Liver (tissue), 7 donors: ENCODE measurements at regions not wholly inside any gene's neighbourhood (a gene's known extent, or its start where the extent isn't known, plus 50 kb on each side); places are given as distances from the start of the nearest gene placed in this dataset.

Experiments
- DNase-seq: peaks from one replicate; pipeline ENCODE4 v3.0.0-alpha.2; 2017; ENCODE audit warnings: low spot score
- H3K27ac ChIP-seq, 2 donors: one replicate each; pipeline ENCODE4 v1.7.0; 2013; ENCODE audit warnings: inconsistent platforms in 2 of 2, low read length in 2 of 2, control low read depth in 1 of 2, low read depth in 1 of 2, mild to moderate bottlenecking in 1 of 2
- H3K27me3 ChIP-seq, 4 donors: one replicate each; pipeline versions ENCODE4 v1.6.1 to v1.7.0; 2013; ENCODE audit warnings: low read length in 3 of 4, inconsistent platforms in 1 of 4, mild to moderate bottlenecking in 1 of 4, moderate library complexity in 1 of 4; ENCODE audit not compliant: control insufficient read depth in 4 of 4, insufficient read depth in 4 of 4
- H3K36me3 ChIP-seq, 4 donors: one replicate each; pipeline versions ENCODE4 v1.6.1 to v1.7.0; 2013; ENCODE audit warnings: low read length in 3 of 4, mild to moderate bottlenecking in 3 of 4, low read depth in 1 of 4, moderate library complexity in 1 of 4; ENCODE audit not compliant: control insufficient read depth in 4 of 4, insufficient read depth in 3 of 4
- H3K4me1 ChIP-seq, 4 donors: one replicate each; pipeline versions ENCODE4 v1.6.1 to v1.7.0; 2013; ENCODE audit warnings: low read length in 3 of 4, mild to moderate bottlenecking in 3 of 4, moderate library complexity in 1 of 4; ENCODE audit not compliant: control insufficient read depth in 4 of 4, insufficient read depth in 4 of 4
- H3K4me3 ChIP-seq, 3 donors: one replicate each; pipeline versions ENCODE4 v1.6.1 to v1.7.0; 2013; ENCODE audit warnings: low read length in 3 of 3, control low read depth in 1 of 3, low read depth in 1 of 3, mild to moderate bottlenecking in 1 of 3
- H3K9ac ChIP-seq, 2 donors: one replicate each; pipeline ENCODE4 v1.7.0; 2013; ENCODE audit warnings: low read length in 2 of 2, mild to moderate bottlenecking in 2 of 2, moderate library complexity in 2 of 2, control low read depth in 1 of 2, low read depth in 1 of 2
- H3K9me3 ChIP-seq, 4 donors: one replicate each; pipeline versions ENCODE4 v1.6.1 to v1.7.0; 2013; ENCODE audit warnings: low read length in 3 of 4; ENCODE audit not compliant: control insufficient read depth in 4 of 4
- FOXA1 ChIP-seq: IDR thresholded peaks from 2 replicates; pipeline ENCODE4 v1.6.1; 2016; ENCODE audit warnings: antibody characterized with exemption
- FOXA2 ChIP-seq: IDR thresholded peaks from 2 replicates; pipeline ENCODE4 v1.6.1; 2016; ENCODE audit warnings: antibody characterized with exemption
- GABPA ChIP-seq, 2 donors: IDR thresholded peaks in 1 of 2; conservative IDR thresholded peaks in 1 of 2; 2 replicates each; pipeline ENCODE4 v1.6.1; 2016; ENCODE audit warnings: antibody characterized with exemption in 2 of 2, mild to moderate bottlenecking in 1 of 2, moderate library complexity in 1 of 2
- HNF4G ChIP-seq: IDR thresholded peaks from 2 replicates; pipeline ENCODE4 v1.6.1; 2016; ENCODE audit warnings: antibody characterized with exemption
- MAX ChIP-seq: IDR thresholded peaks from 2 replicates; pipeline ENCODE4 v1.6.1; 2016; ENCODE audit warnings: antibody characterized with exemption
- NR2F2 ChIP-seq: IDR thresholded peaks from 2 replicates; pipeline ENCODE4 v1.6.1; 2016; ENCODE audit warnings: antibody characterized with exemption
- RAD21 ChIP-seq, 2 donors: IDR thresholded peaks; 2 replicates each; pipeline ENCODE4 v1.6.1; 2016; ENCODE audit warnings: antibody characterized with exemption in 2 of 2, mild to moderate bottlenecking in 2 of 2
- REST ChIP-seq: IDR thresholded peaks from 2 replicates; pipeline ENCODE4 v1.6.1; 2016; ENCODE audit warnings: antibody characterized with exemption, mild to moderate bottlenecking
- RXRA ChIP-seq, 2 donors: IDR thresholded peaks; 2 replicates each; pipeline ENCODE4 v1.6.1; 2017 to 2018; ENCODE audit warnings: antibody characterized with exemption in 2 of 2, mild to moderate bottlenecking in 1 of 2
- TAF1 ChIP-seq: conservative IDR thresholded peaks from 2 replicates; pipeline ENCODE4 v1.6.1; 2016; ENCODE audit warnings: antibody characterized with exemption, mild to moderate bottlenecking
- WGBS: extraction: QIAGEN DNeasy Blood & Tissue Kit; methylation state at CpG from one replicate; pipeline ENCODE4 v1.1.7; 2013; 5-methylcytosine and 5-hydroxymethylcytosine counted together
- TF ChIP-seq, protein P1 (sequence below): IDR thresholded peaks from 2 replicates; pipeline ENCODE4 v1.6.1; 2016; ENCODE audit warnings: antibody characterized with exemption
- donor health status: healthy.
- donor health status: healthy.
- donor health status: healthy.
- donor health status: healthy.

GRCh38 chr1:24992761-24993211 lies 62.7 kb upstream of the RUNX3 start:
- H3K4me3 ChIP-seq, result no peak overlapping the region
- 73% methylated on average over 12 of the region's 12 CpGs for WGBS
- peak overlapping the region in 1 of 2 donors; percentile 58 for H3K27ac ChIP-seq
- peaks cover 0 to 4% (median 1%) of the 10 kb centered on the region in 4 donors for H3K9me3 ChIP-seq
- TF ChIP-seq RAD21 (IDR thresholded peaks at IDR 0.05) (no peak), FOXA1 (no peak)
- no peak for DNase-seq
- H3K4me1 ChIP-seq, result no peaks in the 10 kb centered on the region
- no peaks in the 10 kb centered on the region for H3K27me3 ChIP-seq
- H3K9ac ChIP-seq, result no peak overlapping the region
- no peaks in the 10 kb centered on the region for H3K36me3 ChIP-seq

GRCh38 chr1:24992124-24992760 lies 62.2 kb upstream of the RUNX3 start:
- Histone ChIP-seq H3K9me3 (peaks cover 0 to 4% (median 1%) of the 10 kb centered on the region in 4 donors), H3K9ac (no peak overlapping the region), H3K27ac (peak overlapping the region in 1 of 2 donors; percentile 58), H3K4me3 (no peak overlapping the region), H3K4me1 (no peaks in the 10 kb centered on the region), H3K27me3 (no peaks in the 10 kb centered on the region), H3K36me3 (no peaks in the 10 kb centered on the region)
- no peak for DNase-seq
- 80% methylated on average over 11 of the region's 11 CpGs for WGBS
- TF ChIP-seq TAF1, result no peak
- no peak for TF ChIP-seq FOXA1
- TF ChIP-seq FOXA2, result no peak

- TF ChIP-seq RXRA (IDR thresholded peaks at IDR 0.05) (no peak), HNF4G (no peak), RAD21 (IDR thresholded peaks at IDR 0.05) (no peak), NR2F2 (no peak), REST (no peak), TAF1 (no peak), MAX (no peak), GABPA (IDR thresholded peaks at IDR 0.05 in 1 of 2, conservative IDR thresholded peaks at IDR 0.05 in 1 of 2) (no peak)
- TF ChIP-seq, protein P1, sequence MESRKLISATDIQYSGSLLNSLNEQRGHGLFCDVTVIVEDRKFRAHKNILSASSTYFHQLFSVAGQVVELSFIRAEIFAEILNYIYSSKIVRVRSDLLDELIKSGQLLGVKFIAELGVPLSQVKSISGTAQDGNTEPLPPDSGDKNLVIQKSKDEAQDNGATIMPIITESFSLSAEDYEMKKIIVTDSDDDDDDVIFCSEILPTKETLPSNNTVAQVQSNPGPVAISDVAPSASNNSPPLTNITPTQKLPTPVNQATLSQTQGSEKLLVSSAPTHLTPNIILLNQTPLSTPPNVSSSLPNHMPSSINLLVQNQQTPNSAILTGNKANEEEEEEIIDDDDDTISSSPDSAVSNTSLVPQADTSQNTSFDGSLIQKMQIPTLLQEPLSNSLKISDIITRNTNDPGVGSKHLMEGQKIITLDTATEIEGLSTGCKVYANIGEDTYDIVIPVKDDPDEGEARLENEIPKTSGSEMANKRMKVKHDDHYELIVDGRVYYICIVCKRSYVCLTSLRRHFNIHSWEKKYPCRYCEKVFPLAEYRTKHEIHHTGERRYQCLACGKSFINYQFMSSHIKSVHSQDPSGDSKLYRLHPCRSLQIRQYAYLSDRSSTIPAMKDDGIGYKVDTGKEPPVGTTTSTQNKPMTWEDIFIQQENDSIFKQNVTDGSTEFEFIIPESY, result no peak
- no peak overlapping the region for H3K27ac ChIP-seq
Measured at GRCh38 chr1:24991697-24992096, 61.6 kb upstream of the RUNX3 start.

More at GRCh38 chr1:24991697-24992096, 61.6 kb upstream of the RUNX3 start:
- no peak for DNase-seq
- Histone ChIP-seq H3K9ac (no peak overlapping the region), H3K4me3 (no peak overlapping the region), H3K27me3 (no peaks in the 10 kb centered on the region), H3K9me3 (peaks cover 0 to 4% (median 1%) of the 10 kb centered on the region in 4 donors), H3K4me1 (no peaks in the 10 kb centered on the region), H3K36me3 (no peaks in the 10 kb centered on the region)
- 73% methylated on average over 7 of the region's 7 CpGs for WGBS
